ENCODE measurements at regions not wholly inside any gene's neighbourhood (a gene's known extent, or its start where the extent isn't known, plus 50 kb on each side); places are given as distances from the start of the nearest gene placed in this dataset.

GRCh38 chr5:82560561-82560960 is 282.4 kb upstream of the RPS23 start:
- TF ChIP-seq CTCF (IDR thresholded peaks at IDR 0.05), result no peak
- TF ChIP-seq EP300 (IDR thresholded peaks at IDR 0.05; ENCODE audit: low read depth), result no peak
- TF ChIP-seq POLR2AphosphoS5 (IDR thresholded peaks at IDR 0.05), result no peak
- TF ChIP-seq POLR2A (IDR thresholded peaks at IDR 0.05), result no peak

Measured in transverse colon (tissue), 4 donors.